A549 (cell line): ENCODE measurements at regions not wholly inside any gene's neighbourhood (a gene's known extent, or its start where the extent isn't known, plus 50 kb on each side); places are given as distances from the start of the nearest gene placed in this dataset.

Source experiments
- ATAC-seq, 2 experiments: fragments of 200-7000 bp in 1 of 2; fragments of >200 bp in 1 of 2; cut with Nextera tagmentation in 1 of 2; cut with Tn5 transposase in 1 of 2; 3 replicates each; pipeline versions ENCODE4 v1.8.0 to v1.9.1; 2018 to 2020; ENCODE audit warnings: mild to moderate bottlenecking in 1 of 2, moderate library complexity in 1 of 2
- CTCF ChIA-PET: fragments of 300-600 bp; sonication (Branson Sonifier 250); formaldehyde crosslinking; extraction: SDS; loops from one replicate; lab custom pipeline; 2021; ENCODE audit warnings: antibody characterized with exemption, inconsistent platforms; lab: Yijun Ruan, JAX
- POLR2A ChIA-PET: fragments of 350-600 bp; formaldehyde crosslinking; extraction: SDS; loops from one replicate; lab custom pipeline; 2021; ENCODE audit warnings: antibody characterized with exemption, inconsistent platforms; lab: Yijun Ruan, JAX
- DNase-seq, 2 experiments: peaks; one replicate each; pipeline versions ENCODE4 v3.0.0 to v3.0.0-alpha.2; 2011 to 2016; ENCODE audit warnings: low read depth in 1 of 2, low spot score in 1 of 2
- FAIRE-seq: peaks from 2 replicates; lab custom pipeline; 2011; peaks lifted over from hg19 to GRCh38; lab: Jason Lieb, UNC
- H3K27ac ChIP-seq, 2 experiments: fragments of >200 bp; sonication (Bioruptor Twin); formaldehyde crosslinking; 3 replicates each; pipeline ENCODE4 v1.5.1; 2016 to 2017
- H3K4me1 ChIP-seq: fragments of >200 bp; sonication (Bioruptor Twin); formaldehyde crosslinking; 3 replicates; pipeline ENCODE4 v1.6.1; 2016
- H3K4me2 ChIP-seq: fragments of >200 bp; sonication (Bioruptor Twin); formaldehyde crosslinking; 3 replicates; pipeline ENCODE4 v1.6.1; 2016
- H3K4me3 ChIP-seq: fragments of >200 bp; sonication (Bioruptor Twin); formaldehyde crosslinking; 3 replicates; pipeline ENCODE4 v1.5.1; 2016
- H3K9me3 ChIP-seq: fragments of >200 bp; sonication (Bioruptor Twin); formaldehyde crosslinking; 3 replicates; pipeline ENCODE4 v1.6.1; 2016
- BCL3 ChIP-seq: fragments of >200 bp; sonication (Bioruptor Twin); formaldehyde crosslinking; IDR thresholded peaks from 3 replicates; pipeline ENCODE4 v1.6.1; 2016
- BHLHE40 ChIP-seq: IDR thresholded peaks from 2 replicates; pipeline ENCODE4 v1.6.1; 2012; ENCODE audit warnings: low read depth, low read length, inconsistent platforms
- EHF ChIP-seq: fragments of 250-450 bp; sonication (Bioruptor Pico); IDR thresholded peaks from 2 replicates; pipeline ENCODE4 v1.5.0; 2020; ENCODE audit warnings: mild to moderate bottlenecking
- ESRRA ChIP-seq: fragments of 150-350 bp; IDR thresholded peaks from 2 replicates; pipeline ENCODE4 v1.6.1; 2014; ENCODE audit warnings: mild to moderate bottlenecking, low read length, borderline replicate concordance
- FOSB ChIP-seq: fragments of 250-450 bp; sonication (Bioruptor Pico); IDR thresholded peaks from 2 replicates; pipeline ENCODE4 v1.5.0; 2020; ENCODE audit warnings: mild to moderate bottlenecking, moderate library complexity
- FOXS1 ChIP-seq: fragments of 250-450 bp; sonication (Bioruptor Pico); IDR thresholded peaks from 2 replicates; pipeline ENCODE4 v1.5.0; 2020; ENCODE audit warnings: mild to moderate bottlenecking, moderate library complexity
- GATA3 ChIP-seq: IDR thresholded peaks from 2 replicates; pipeline ENCODE4 v1.6.1; 2012; ENCODE audit warnings: borderline replicate concordance
- HDAC2 ChIP-seq: fragments of 200-600 bp; sonication (generic); IDR thresholded peaks from 2 replicates; pipeline ENCODE4 v1.6.1; 2016
- HEYL ChIP-seq: fragments of 250-450 bp; sonication (Bioruptor Pico); IDR thresholded peaks from 2 replicates; pipeline ENCODE4 v1.8.0; 2021; ENCODE audit warnings: mild to moderate bottlenecking, moderate library complexity
- HOXA7 ChIP-seq: fragments of 250-450 bp; sonication (Bioruptor Pico); IDR thresholded peaks from 2 replicates; pipeline ENCODE4 v1.5.0; 2020; ENCODE audit warnings: mild to moderate bottlenecking, moderate library complexity
- KDM1A ChIP-seq: fragments of 200-600 bp; sonication (generic); IDR thresholded peaks from 2 replicates; pipeline ENCODE4 v1.6.1; 2016; ENCODE audit warnings: low read depth, mild to moderate bottlenecking
- MAFK ChIP-seq: fragments of 450-650 bp; IDR thresholded peaks from 2 replicates; pipeline ENCODE4 v1.6.1; 2014; ENCODE audit not compliant: partially characterized antibody
- MAZ ChIP-seq: fragments of 150-350 bp; IDR thresholded peaks from 2 replicates; pipeline ENCODE4 v1.6.1; 2014; ENCODE audit warnings: antibody characterized with exemption, low read depth, low read length, borderline replicate concordance
- MYC ChIP-seq: IDR thresholded peaks from 2 replicates; pipeline ENCODE4 v1.6.1; 2012; ENCODE audit warnings: mild to moderate bottlenecking, inconsistent platforms, low read length, improper control_type of control experiment, borderline replicate concordance
- RAD21 ChIP-seq, 2 experiments: fragments of >200 bp in 1 of 2; sonication (Bioruptor Twin) in 1 of 2; formaldehyde crosslinking in 1 of 2; IDR thresholded peaks in 1 of 2; conservative IDR thresholded peaks in 1 of 2; 2 replicates in 1 of 2; 3 replicates in 1 of 2; pipeline ENCODE4 v1.6.1; 2012 to 2018; ENCODE audit warnings: inconsistent platforms in 1 of 2
- REST ChIP-seq: fragments of 200-600 bp; sonication (generic); IDR thresholded peaks from 2 replicates; pipeline ENCODE4 v1.6.1; 2016; ENCODE audit warnings: antibody characterized with exemption, mild to moderate bottlenecking, moderate library complexity
- RNF2 ChIP-seq: fragments of 200-600 bp; sonication (generic); IDR thresholded peaks from 2 replicates; pipeline ENCODE4 v1.6.1; 2016; ENCODE audit warnings: low read depth, mild to moderate bottlenecking, antibody characterized with exemption, moderate library complexity, borderline replicate concordance
- SMC3 ChIP-seq: fragments of >200 bp; sonication (Bioruptor Twin); formaldehyde crosslinking; IDR thresholded peaks from 3 replicates; pipeline ENCODE4 v1.6.1; 2018; ENCODE audit warnings: inconsistent platforms
- TFCP2L1 ChIP-seq: fragments of 250-450 bp; sonication (Bioruptor Pico); IDR thresholded peaks from 2 replicates; pipeline ENCODE4 v1.5.0; 2021; ENCODE audit warnings: mild to moderate bottlenecking
- TP53 ChIP-seq: fragments of 250-450 bp; sonication (Bioruptor Pico); IDR thresholded peaks from 2 replicates; pipeline ENCODE4 v1.5.0; 2021; ENCODE audit warnings: mild to moderate bottlenecking, moderate library complexity
- USF2 ChIP-seq: fragments of 450-650 bp; IDR thresholded peaks from 2 replicates; pipeline ENCODE4 v1.6.1; 2014; ENCODE audit warnings: antibody characterized with exemption
- ZFP36 ChIP-seq: fragments of 450-650 bp; IDR thresholded peaks from 2 replicates; pipeline ENCODE4 v1.6.1; 2014; ENCODE audit warnings: borderline replicate concordance; ENCODE audit not compliant: partially characterized antibody
- ZNF302 ChIP-seq: fragments of 250-450 bp; sonication (Bioruptor Pico); IDR thresholded peaks from 2 replicates; pipeline ENCODE4 v1.9.0; 2021; ENCODE audit warnings: inconsistent platforms, mild to moderate bottlenecking, moderate library complexity
- WGBS: methylation state at CpG from one replicate; pipeline ENCODE4 v1.1.6; 2017; ENCODE audit errors: missing lambda C conversion rate; 5-methylcytosine and 5-hydroxymethylcytosine counted together

GRCh38 chr9:103902263-103902662 lies 191.8 kb upstream of the SMC2 start:
- Histone ChIP-seq H3K9me3 (no peaks in the 10 kb centered on the region), H3K4me2 (no peak overlapping the region), H3K4me3 (no peak overlapping the region), H3K27ac (no peak overlapping the region), H3K4me1 (no peaks in the 10 kb centered on the region)
- 24% methylated on average over 2 of the region's 2 CpGs for WGBS
- CTCF ChIA-PET: no interaction called here
- POLR2A ChIA-PET: no interaction called here
- FAIRE-seq (no peak), DNase-seq (no peak)
- TF ChIP-seq HEYL (CRISPR knock-in tag): no peak
- TF ChIP-seq ZNF302 (CRISPR knock-in tag): no peak
- no peak for TF ChIP-seq TFCP2L1 (CRISPR knock-in tag)
- TF ChIP-seq ZFP36: no peak
- no peak for TF ChIP-seq ESRRA
- no peak for TF ChIP-seq MYC
- TF ChIP-seq, all 56 proteins: peak for 0
- no peak for ATAC-seq

GRCh38 chr9:103904242-103904641 lies 189.9 kb upstream of the SMC2 start:
- WGBS: 9% methylated on average over 1 of the region's 1 CpG
- Histone ChIP-seq H3K4me2 (no peak overlapping the region), H3K4me1 (no peaks in the 10 kb centered on the region)
- POLR2A ChIA-PET: no interaction called here
- TF ChIP-seq HOXA7 (CRISPR knock-in tag): no peak
- TF ChIP-seq MAZ: no peak
- TF ChIP-seq EHF: no peak
- no peak for TF ChIP-seq KDM1A
- no peak for TF ChIP-seq REST
- TF ChIP-seq SMC3: no peak
- no peak for TF ChIP-seq FOSB
- no peak for TF ChIP-seq TFCP2L1 (CRISPR knock-in tag)
- TF ChIP-seq FOXS1 (CRISPR knock-in tag): no peak
- TF ChIP-seq MAFK: no peak
- TF ChIP-seq BHLHE40: no peak
- no peak for TF ChIP-seq USF2
- TF ChIP-seq HDAC2: no peak
- no peak for TF ChIP-seq TP53
- TF ChIP-seq HEYL (CRISPR knock-in tag): no peak
- TF ChIP-seq GATA3: no peak
- TF ChIP-seq RAD21 (conservative IDR thresholded peaks at IDR 0.05 in 1 of 2, IDR thresholded peaks at IDR 0.05 in 1 of 2): no peak
- no peak for TF ChIP-seq RNF2
- no peak for TF ChIP-seq BCL3
- TF ChIP-seq, all 56 proteins: peak for 0
- FAIRE-seq (no peak), DNase-seq (no peak), ATAC-seq (no peak)
- no peaks in the 10 kb centered on the region for H3K9me3 ChIP-seq
- CTCF ChIA-PET: no interaction called here
- no peak overlapping the region for H3K27ac ChIP-seq
- H3K4me3 ChIP-seq: no peak overlapping the region
